Stimulated activated naive CD8-positive, alpha-beta T cell treated with anti-CD3 and anti-CD28 coated beads, Interleukin-15, amount 100 ng/mL, for 72 hours (primary cell): ENCODE measurements at regions not wholly inside any gene's neighbourhood (a gene's known extent, or its start where the extent isn't known, plus 50 kb on each side); places are given as distances from the start of the nearest gene placed in this dataset.
"Not testable (repeated sequence)": the region's sequence is repeated elsewhere in the genome, so short reads cannot be mapped to it uniquely, and the experiment has no call there.

Experiments used
- ATAC-seq: fragments of 150-1000 bp; cut with Tn5 transposase; 2 replicates; pipeline ENCODE4 v1.10.0; 2021; ENCODE audit warnings: mild to moderate bottlenecking, moderate library complexity
- DNase-seq, 2 donors: peaks; one replicate each; pipeline ENCODE4 v3.0.0; 2021 to 2022
- H3K27ac Mint-ChIP-seq, 2 donors: one replicate each; pipeline ENCODE4 v1.8.0; 2022; ENCODE audit warnings: mild to moderate bottlenecking in 2 of 2, mixed read lengths in 2 of 2, moderate library complexity in 2 of 2
- H3K27me3 Mint-ChIP-seq: one replicate; pipeline ENCODE4 v1.8.0; 2022; ENCODE audit warnings: mixed read lengths
- H3K4me1 Mint-ChIP-seq: one replicate; pipeline ENCODE4 v1.8.0; 2022; ENCODE audit warnings: mild to moderate bottlenecking, mixed read lengths
- H3K4me3 Mint-ChIP-seq, 2 donors: one replicate each; pipeline ENCODE4 v1.8.0; 2022; ENCODE audit warnings: mild to moderate bottlenecking in 2 of 2, mixed read lengths in 2 of 2, moderate library complexity in 1 of 2
- H3K9me3 Mint-ChIP-seq, 2 donors: one replicate each; pipeline ENCODE4 v1.8.0; 2022; ENCODE audit warnings: mixed read lengths in 2 of 2

DNA sequence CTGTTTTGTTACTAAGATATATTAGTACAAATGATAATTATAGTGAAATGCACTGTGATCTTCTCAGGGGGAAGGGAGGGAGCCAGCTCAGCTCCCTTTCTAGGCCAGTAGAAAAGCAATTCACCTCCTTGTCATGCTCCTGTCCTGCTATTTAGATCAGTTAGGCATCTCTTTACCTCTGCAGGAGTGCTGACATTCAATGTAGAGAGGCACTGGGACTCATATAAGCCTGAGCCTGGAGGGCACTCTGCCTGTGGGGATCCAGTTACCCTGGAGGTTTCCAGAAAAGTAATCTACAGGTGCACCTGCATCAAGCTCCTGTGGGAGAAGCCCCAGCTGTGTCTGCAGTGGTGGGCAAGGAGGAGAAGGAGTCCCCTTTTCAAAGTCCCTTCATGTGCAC is 277.0 kb downstream of the CPS1 start:
- no peaks in the 10 kb centered on the region for H3K4me1 Mint-ChIP-seq
- H3K27me3 Mint-ChIP-seq: no peaks in the 10 kb centered on the region
- peaks cover 7 to 12% of the 10 kb centered on the region in 2 donors for H3K9me3 Mint-ChIP-seq
- DNase-seq: no peak
- no peak for ATAC-seq
- H3K4me3 Mint-ChIP-seq: no peak overlapping the region
- no peak overlapping the region for H3K27ac Mint-ChIP-seq

DNA sequence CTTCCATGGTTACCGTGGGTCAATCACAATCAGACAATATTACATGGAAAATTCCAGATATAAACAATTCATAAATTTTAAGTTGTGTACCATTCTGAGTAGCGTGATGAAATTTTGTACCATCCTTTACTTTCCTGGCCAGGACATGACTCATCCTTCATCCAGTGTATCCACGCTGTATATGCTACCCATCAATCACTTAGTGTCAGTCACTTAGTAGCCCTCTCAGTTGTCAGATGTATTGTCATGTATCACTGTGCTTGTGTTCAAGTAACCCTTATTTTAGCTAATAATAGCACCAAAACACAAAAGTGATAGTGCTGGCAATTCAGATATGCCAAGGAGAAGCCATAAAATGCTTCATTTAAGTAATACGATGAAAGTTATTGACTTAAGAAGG is 282.6 kb downstream of the CPS1 start:
- Mint-ChIP-seq H3K9me3 (peaks cover 16 to 19% of the 10 kb centered on the region in 2 donors), H3K4me3 (no peak overlapping the region), H3K4me1 (no peaks in the 10 kb centered on the region), H3K27me3 (no peaks in the 10 kb centered on the region), H3K27ac (no peak overlapping the region)
- DNase-seq (no peak), ATAC-seq (no peak)

DNA sequence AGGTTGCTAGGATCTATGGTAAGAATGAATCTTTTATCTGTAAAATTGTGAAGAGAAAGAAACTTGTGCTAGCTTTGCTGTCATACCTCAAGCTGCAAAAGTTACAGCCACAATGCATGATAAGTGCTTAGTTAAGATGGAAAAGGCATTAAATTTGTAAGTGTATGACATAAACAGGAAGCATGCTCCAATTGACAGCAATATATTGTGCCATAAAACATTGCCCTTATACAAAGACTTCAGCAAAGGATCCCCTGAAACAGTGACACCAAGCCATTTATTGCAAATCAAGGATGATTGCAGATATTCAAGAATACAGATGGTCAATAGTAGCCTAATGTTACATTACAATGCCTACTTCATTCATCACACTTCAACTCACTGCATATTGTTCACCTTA is 283.1 kb downstream of the CPS1 start:
- DNase-seq (no peak), ATAC-seq (no peak)
- H3K27ac Mint-ChIP-seq: no peak overlapping the region

DNA sequence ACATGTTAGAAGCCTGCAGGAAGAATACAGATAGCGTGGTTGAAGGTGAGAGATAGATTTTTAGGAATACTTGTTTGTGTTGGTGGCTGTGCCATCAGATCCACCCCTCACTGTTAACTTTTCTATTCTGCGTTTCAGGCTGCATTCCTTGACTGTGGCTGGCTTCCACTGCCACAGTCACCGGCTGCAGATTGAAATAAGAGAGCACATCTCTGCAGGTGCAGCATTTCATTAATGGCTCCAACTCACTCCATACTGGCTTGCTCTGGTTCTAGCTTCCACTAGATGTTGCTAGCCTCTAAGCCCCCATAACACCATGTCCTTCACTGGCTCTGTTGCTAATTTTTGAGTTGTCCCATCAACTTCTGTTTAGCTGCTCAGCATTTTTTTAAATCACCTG is 286.5 kb downstream of the CPS1 start:
- Mint-ChIP-seq H3K4me3 (no peak overlapping the region), H3K27me3 (no peaks in the 10 kb centered on the region), H3K27ac (no peak overlapping the region), H3K4me1 (no peaks in the 10 kb centered on the region), H3K9me3 (peaks cover 7 to 8% of the 10 kb centered on the region in 2 donors)
- ATAC-seq: no peak
- DNase-seq: no peak

More for the DNA sequence above, 283.1 kb downstream of the CPS1 start:
- Mint-ChIP-seq H3K4me3 (no peak overlapping the region), H3K27me3 (no peaks in the 10 kb centered on the region), H3K9me3 (peaks cover 13 to 17% of the 10 kb centered on the region in 2 donors), H3K4me1 (no peaks in the 10 kb centered on the region)

DNA sequence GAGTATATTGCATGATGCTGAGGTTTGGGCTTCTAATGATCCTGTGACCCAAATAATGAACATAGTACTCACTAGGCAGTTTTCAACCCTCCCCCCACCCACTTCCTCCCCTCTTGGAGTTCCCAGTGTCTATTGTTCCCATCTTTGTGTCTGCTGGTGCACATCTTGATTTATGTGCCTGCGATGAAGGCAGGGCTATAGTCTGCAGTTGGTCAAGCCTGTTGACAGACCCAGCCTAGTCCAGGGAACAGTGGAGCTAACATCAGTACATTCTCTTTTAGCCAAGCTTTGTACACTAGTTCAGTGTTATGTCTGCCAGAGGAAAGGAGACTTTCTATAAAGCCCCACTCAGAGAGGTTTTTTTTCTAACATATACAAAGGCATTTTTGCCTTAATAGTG is 287.6 kb downstream of the CPS1 start:
- H3K9me3 Mint-ChIP-seq: peaks cover 7 to 12% of the 10 kb centered on the region in 2 donors
- DNase-seq: no peak
- peak overlapping the region in 1 of 2 donors; percentile 5 for H3K27ac Mint-ChIP-seq
- ATAC-seq: no peak
- H3K4me1 Mint-ChIP-seq: no peaks in the 10 kb centered on the region
- no peaks in the 10 kb centered on the region for H3K27me3 Mint-ChIP-seq
- no peak overlapping the region for H3K4me3 Mint-ChIP-seq

DNA sequence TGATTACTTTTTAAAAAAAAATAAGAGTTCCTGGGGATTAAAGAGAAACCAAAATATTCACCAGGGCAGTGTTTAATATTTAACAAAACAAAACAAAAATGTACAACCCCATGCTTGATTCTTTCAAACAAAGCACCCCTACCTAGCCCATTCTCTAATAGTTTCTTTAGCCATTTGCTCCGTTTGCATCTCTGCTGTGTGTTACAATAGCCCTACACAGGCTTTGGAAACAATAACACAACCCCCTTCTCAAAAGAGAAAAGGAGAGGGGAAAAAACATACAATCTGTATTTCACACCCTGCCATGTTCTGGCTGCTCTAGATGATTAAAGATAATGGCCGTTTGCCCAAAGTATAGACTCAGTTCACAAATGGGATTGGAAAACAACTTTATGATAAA is 302.9 kb downstream of the CPS1 start:
- H3K9me3 Mint-ChIP-seq: peaks cover 0 to 5% of the 10 kb centered on the region in 2 donors
- no peak for ATAC-seq
- H3K27ac Mint-ChIP-seq: no peak overlapping the region
- H3K4me1 Mint-ChIP-seq: no peaks in the 10 kb centered on the region
- no peaks in the 10 kb centered on the region for H3K27me3 Mint-ChIP-seq
- no peak for DNase-seq
- no peak overlapping the region for H3K4me3 Mint-ChIP-seq

DNA sequence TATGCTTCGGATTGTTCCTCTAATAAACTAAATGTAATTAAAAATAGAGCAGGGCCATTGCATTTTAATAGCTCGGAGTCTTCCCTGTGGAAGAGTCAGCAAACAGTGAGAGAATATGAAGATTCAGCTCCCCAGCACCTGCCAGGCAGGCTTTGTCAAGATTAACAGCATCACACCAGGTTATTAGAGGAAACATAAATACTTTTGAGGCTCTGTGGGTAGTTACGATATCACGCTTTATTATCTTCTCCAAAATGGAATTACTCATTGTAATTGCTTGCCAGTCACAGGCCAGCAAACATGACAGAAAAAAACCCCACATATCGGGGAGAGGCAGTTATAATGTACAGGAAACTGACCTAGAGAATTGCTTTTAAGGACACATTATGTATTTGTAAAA is 303.9 kb downstream of the CPS1 start:
- H3K27ac Mint-ChIP-seq: no peak overlapping the region
- H3K4me1 Mint-ChIP-seq: no peaks in the 10 kb centered on the region
- DNase-seq (no peak), ATAC-seq (no peak)
- peaks cover 0 to 5% of the 10 kb centered on the region in 2 donors for H3K9me3 Mint-ChIP-seq
- H3K27me3 Mint-ChIP-seq: no peaks in the 10 kb centered on the region
- H3K4me3 Mint-ChIP-seq: no peak overlapping the region

DNA sequence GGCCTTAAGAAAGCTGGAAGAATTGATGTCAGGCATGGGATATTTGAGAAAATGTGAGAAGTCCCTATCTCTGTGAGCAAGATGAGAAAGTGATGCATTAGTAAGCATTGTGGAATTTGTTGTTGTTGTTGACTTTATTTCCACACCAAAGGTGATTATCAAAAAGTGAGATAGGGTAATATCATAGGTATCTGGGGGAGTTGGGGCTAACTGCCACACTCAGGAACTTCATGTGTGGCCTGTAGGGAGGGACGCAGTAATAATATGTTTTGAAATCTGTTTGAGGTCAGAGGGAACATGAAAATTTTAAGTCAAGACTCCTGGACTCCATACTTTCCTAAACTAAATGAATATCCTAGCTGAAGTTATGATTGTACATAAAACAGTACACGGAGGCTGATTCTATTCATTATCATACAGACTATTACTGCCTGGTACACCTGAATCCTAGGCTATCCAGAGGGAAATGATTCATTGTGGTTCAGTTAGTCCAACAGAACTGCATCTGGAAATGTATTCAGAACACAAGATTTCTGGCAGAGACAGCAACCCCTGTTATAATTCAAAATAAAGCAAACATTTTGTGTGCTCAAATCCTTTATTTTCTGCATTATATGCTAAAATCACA is 304.8 kb downstream of the CPS1 start:
- Mint-ChIP-seq H3K9me3 (peaks cover 0 to 5% of the 10 kb centered on the region in 2 donors), H3K4me3 (no peak overlapping the region), H3K27ac (no peak overlapping the region), H3K4me1 (no peaks in the 10 kb centered on the region), H3K27me3 (no peaks in the 10 kb centered on the region)
- DNase-seq (no peak), ATAC-seq (no peak)

DNA sequence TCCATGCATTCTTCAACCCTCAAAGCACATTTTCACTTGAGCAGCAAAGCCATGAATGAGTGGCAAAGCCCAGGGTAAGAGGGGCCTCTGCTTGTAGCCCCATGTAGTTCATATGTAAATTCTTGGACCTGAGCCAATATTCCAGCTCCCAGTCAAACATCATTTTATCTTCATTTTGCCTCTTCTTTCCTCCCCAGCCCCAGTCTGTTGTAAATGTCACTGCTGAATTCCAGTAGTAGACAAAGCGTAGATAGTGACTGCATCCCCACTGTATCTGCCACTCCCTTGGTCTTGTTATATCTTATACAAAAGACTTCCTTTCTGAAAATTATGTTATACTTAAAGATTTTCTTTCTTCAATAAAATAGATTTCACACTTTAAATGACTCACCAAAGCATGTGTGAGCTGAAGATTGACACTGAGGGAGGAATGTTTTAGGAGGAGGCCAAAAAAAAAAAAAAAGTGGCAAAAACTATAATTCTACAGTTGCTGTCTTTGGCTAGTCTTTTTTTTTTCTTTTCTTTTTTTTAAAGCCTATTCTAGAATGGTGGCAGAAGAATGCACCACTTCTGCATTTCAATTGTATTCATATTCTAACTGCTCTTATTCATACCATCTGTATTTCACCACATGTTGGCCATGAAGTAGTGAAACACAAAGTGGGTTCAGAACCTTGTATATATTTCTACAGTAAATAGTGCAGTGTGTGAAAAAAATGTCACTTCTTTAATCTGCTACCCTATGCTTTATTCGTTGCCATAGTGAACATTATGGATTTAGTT is 306.1 kb downstream of the CPS1 start:
- no peaks in the 10 kb centered on the region for H3K27me3 Mint-ChIP-seq
- H3K9me3 Mint-ChIP-seq: peaks cover 0 to 5% of the 10 kb centered on the region in 2 donors
- no peak overlapping the region for H3K27ac Mint-ChIP-seq
- no peak overlapping the region for H3K4me3 Mint-ChIP-seq
- no peak for DNase-seq
- ATAC-seq: no peak
- H3K4me1 Mint-ChIP-seq: no peaks in the 10 kb centered on the region

DNA sequence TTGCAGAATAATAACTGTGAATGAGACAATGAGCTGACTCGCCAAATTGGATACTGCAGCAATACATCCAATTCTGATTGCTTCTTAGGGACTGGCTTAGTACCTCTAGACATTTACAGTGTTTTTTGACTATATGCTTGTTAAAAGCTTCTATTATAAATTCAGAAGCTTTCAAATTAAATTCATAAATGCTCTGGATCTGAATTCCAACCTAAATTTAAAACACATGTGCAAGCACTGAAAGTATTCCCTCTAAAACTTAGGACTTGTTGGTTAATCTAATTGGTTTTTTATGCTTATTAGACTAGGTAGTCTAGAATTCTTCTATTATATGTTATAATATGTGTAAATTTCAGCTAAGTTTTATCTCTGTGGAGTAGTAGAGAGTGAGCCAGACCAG is 306.9 kb downstream of the CPS1 start:
- DNase-seq (no peak), ATAC-seq (no peak)
- Mint-ChIP-seq H3K4me3 (no peak overlapping the region), H3K27me3 (no peaks in the 10 kb centered on the region), H3K4me1 (no peaks in the 10 kb centered on the region), H3K9me3 (peaks cover 0 to 5% of the 10 kb centered on the region in 2 donors), H3K27ac (no peak overlapping the region)

DNA sequence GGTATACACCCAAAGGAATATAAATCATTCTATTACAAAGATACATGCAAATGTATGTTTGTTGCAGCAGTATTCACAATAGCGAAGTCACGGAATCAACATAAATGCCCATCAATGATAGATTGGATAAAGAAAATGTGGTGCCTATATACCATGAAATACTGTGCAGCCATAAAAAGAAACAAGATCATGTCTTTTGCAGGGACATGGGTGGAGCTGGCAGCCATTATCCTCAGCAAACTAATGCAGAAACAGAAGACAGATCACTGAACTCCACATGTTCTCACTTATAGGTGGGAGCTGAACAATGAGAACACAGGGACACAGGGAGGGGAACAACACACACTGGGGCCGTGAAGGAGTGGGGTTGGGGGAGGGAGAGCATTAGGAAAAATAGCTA is 315.2 kb downstream of the CPS1 start:
- DNase-seq, H3K9me3 Mint-ChIP-seq, H3K27me3 Mint-ChIP-seq, H3K27ac Mint-ChIP-seq, H3K4me1 Mint-ChIP-seq, ATAC-seq, H3K4me3 Mint-ChIP-seq: not testable (repeated sequence)

DNA sequence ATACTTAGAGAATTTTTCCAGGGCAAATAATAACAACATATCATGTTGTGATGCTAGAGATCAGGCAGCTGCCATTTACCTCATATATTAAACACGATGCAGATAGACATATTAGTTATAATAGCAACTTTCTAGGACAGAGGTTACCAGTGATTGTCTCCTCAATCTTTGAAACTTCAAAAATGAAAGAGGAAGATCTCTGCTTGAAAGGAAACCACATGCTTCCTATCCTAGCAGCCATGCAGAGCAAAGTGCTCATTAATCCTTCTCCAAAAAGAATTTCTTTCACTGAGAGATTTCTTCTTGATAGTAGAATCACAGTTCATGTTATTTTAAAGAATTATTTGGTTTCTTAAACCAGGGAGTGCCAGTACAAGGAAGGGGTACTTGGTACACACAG is 317.2 kb downstream of the CPS1 start:
- no peak overlapping the region for H3K4me3 Mint-ChIP-seq
- H3K9me3 Mint-ChIP-seq: peaks cover 4 to 6% of the 10 kb centered on the region in 2 donors
- no peaks in the 10 kb centered on the region for H3K4me1 Mint-ChIP-seq
- no peak overlapping the region for H3K27ac Mint-ChIP-seq
- ATAC-seq: no peak
- no peaks in the 10 kb centered on the region for H3K27me3 Mint-ChIP-seq
- no peak for DNase-seq

DNA sequence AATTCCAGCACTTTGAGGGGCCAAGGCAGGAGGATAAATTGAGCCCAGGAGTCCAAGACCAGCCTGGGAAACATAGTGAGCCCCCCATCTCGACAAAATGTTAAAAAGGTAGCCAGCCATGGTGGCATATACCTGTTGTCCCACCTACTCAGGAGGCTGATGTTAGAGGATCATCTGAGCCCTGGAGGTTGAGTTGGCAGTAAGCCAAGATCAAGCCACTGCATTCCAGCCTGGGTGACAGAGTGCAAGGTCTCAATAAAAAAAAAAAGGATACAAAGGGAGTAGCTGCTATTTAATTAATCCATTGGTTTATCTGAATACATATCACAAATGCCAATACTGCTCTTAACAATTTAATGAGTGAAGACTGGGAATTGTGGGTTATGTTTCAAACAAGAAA is 327.8 kb downstream of the CPS1 start:
- no peak for ATAC-seq
- Mint-ChIP-seq H3K27ac (no peak overlapping the region), H3K27me3 (no peaks in the 10 kb centered on the region), H3K4me3 (no peak overlapping the region), H3K4me1 (no peaks in the 10 kb centered on the region), H3K9me3 (peaks cover 0 to 16% of the 10 kb centered on the region in 2 donors)
- DNase-seq: no peak

DNA sequence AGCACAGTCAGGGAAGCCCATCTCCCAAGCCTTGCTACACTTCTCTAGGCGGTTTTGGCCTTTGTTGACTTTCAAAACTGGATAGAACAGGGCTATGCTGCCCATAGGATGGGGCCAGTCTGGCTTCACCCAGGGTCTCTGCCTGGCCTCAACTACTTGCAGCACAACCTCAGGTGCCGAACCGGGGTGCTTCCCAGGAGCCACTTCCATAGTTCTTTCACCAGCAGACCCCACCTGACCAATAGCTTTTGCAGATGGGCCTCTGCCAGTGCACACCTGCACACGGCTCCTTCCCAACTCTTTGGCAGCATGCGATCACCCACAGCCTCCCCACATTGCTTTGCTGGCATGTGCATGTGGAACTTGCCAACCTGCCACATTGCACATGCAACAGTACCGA is 331.6 kb downstream of the CPS1 start:
- no peaks in the 10 kb centered on the region for H3K27me3 Mint-ChIP-seq
- no peaks in the 10 kb centered on the region for H3K4me1 Mint-ChIP-seq
- no peak overlapping the region for H3K27ac Mint-ChIP-seq
- no peak for DNase-seq
- no peak overlapping the region for H3K4me3 Mint-ChIP-seq
- no peak for ATAC-seq
- H3K9me3 Mint-ChIP-seq: peaks cover 0 to 16% of the 10 kb centered on the region in 2 donors

DNA sequence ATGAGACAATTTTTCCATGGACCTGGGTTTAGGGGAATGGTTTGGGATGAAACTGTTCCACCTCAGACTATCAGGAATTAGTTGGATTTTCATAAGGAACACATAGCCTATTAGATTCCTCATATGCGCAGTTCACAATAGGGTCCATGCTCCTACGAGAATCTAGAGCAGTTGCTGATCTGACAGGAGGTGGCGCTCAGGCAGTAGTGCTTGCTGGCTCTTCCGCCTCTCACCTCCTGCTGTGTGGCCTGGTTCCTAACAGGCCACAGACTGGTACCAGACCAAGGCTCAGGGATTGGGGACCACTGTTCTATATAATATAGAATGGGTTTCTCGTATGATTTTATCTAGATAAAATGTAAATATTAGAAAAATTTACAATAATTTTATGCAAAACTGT is 338.7 kb downstream of the CPS1 start:
- no peak for ATAC-seq
- Mint-ChIP-seq H3K4me1 (no peaks in the 10 kb centered on the region), H3K9me3 (no peaks in the 10 kb centered on the region), H3K4me3 (no peak overlapping the region), H3K27ac (no peak overlapping the region), H3K27me3 (no peaks in the 10 kb centered on the region)
- DNase-seq: no peak

DNA sequence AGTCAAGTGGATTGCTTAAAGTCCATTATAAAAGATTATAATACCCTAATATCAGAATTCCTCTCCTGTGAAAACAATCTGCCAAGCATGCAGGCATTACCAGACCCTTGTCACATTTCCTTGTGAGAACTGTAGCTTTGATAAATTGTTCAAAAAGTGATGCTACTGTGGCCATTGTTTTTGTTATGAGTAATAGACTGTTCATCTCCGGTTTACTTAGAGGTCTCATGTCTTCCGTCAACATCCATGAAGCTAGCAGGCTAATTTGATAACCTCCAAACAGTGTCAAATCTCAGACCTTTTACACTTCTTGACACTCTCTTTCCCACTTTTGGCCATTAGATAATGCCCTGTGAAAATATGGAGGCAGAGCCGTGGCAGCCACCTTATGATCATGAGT is 342.7 kb downstream of the CPS1 start:
- DNase-seq (no peak), ATAC-seq (no peak)
- Mint-ChIP-seq H3K9me3 (no peaks in the 10 kb centered on the region), H3K27me3 (no peaks in the 10 kb centered on the region), H3K4me3 (no peak overlapping the region), H3K4me1 (no peaks in the 10 kb centered on the region), H3K27ac (no peak overlapping the region)

DNA sequence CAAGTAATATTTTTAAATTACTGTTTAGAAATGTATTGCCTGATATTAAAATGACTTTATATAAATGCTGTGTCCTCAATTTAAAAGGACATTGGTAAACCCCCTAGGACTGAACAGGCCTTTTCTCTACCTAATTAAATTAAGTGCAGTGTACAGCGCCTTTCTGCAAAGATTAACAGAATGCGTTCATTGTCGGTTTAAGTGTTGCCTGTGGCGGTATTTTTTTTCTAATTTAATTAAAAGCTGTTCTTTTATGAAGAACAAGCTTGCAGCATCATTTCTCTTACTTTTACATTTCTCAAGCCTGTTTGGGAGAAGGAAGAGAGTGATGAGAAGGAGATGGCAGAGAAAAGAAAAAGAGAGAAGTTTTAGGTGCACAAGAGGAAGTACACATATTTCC is 344.9 kb downstream of the CPS1 start:
- H3K4me3 Mint-ChIP-seq: no peak overlapping the region
- no peak for DNase-seq
- H3K27ac Mint-ChIP-seq: no peak overlapping the region
- H3K9me3 Mint-ChIP-seq: no peaks in the 10 kb centered on the region
- H3K4me1 Mint-ChIP-seq: no peaks in the 10 kb centered on the region
- H3K27me3 Mint-ChIP-seq: no peaks in the 10 kb centered on the region
- no peak for ATAC-seq
